ENCODE measurements at regions not wholly inside any gene's neighbourhood (a gene's known extent, or its start where the extent isn't known, plus 50 kb on each side); places are given as distances from the start of the nearest gene placed in this dataset.

- H3K4me3 ChIP-seq (ENCODE audit: low read depth, low read length): no peak overlapping the region
- DNase-seq (ENCODE audit: low read depth): no peak
- no peak for TF ChIP-seq CTCF (IDR thresholded peaks at IDR 0.05; ENCODE audit: insufficient read depth, low read length)
These were observed 443.1 kb upstream of the RGS17 start for GRCh38 chr6:153574231-153574630.

DNA sequence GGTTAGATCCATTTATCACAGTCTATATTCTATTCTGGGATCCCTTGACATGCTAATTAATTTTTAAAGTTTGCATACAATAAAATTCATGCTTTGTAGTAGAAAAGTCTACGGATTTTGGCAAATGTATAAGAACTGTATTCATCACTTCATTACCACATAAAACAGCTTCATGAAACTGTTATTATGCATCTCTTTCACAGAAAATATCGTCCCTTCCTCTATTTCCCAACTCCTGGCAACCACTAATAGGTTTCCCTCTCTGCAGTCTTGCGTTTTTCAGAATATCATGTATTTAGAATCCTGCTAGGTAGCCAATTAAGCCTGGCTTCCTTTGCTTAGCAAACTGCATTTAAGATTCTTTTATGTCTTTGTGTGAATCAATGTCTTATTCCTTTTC, 441.3 kb upstream of the RGS17 start:
- DNase-seq (ENCODE audit: low read depth): no peak
- no peak overlapping the region for H3K4me3 ChIP-seq (ENCODE audit: low read depth, low read length)
- no peak for TF ChIP-seq CTCF (IDR thresholded peaks at IDR 0.05; ENCODE audit: insufficient read depth, low read length)

DNA sequence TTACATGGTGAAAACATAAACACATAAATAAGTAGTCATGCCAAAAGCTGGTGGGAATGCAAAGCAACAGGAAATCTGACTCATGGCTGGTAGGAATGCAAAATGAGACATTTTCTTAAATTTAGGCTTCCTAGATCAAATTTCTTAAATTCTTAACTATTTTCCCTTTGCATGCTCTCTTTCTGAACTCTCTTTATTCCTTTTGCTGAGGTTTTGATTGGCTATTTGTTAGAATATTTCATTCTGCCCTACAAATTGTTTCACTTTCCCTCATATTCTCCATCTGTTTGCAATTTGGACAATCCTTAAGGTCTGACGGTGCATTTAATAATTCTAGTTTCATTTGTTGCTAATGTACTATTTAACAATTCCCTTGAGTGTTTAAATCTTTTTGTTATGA, 437.5 kb upstream of the RGS17 start:
- peak; percentile 15 for DNase-seq (ENCODE audit: low read depth)
- no peak for TF ChIP-seq CTCF (IDR thresholded peaks at IDR 0.05; ENCODE audit: insufficient read depth, low read length)
- no peak overlapping the region for H3K4me3 ChIP-seq (ENCODE audit: low read depth, low read length)

DNA sequence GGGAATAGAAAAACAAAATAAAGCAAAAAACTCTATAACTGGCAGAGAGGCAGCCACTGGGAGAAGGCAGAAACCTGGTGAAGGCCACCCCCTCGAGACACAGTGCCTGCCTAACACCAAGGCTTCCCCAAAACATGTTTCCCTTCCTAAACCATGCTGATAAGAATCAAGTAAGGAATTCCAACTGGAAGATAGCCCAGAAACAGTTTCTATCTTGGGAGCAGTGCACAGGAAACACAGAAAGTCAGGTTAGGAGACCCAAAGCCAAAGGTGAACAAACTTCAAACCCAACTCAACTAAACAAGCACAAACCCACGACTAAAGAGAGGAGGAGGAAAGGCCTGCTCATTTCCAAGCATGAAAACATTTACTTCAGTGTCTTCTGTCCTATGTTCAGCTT, 433.7 kb upstream of the RGS17 start:
- H3K4me3 ChIP-seq (ENCODE audit: low read depth, low read length): no peak overlapping the region
- peak; percentile 0 for DNase-seq (ENCODE audit: low read depth)
- TF ChIP-seq CTCF (IDR thresholded peaks at IDR 0.05; ENCODE audit: insufficient read depth, low read length): no peak

DNA sequence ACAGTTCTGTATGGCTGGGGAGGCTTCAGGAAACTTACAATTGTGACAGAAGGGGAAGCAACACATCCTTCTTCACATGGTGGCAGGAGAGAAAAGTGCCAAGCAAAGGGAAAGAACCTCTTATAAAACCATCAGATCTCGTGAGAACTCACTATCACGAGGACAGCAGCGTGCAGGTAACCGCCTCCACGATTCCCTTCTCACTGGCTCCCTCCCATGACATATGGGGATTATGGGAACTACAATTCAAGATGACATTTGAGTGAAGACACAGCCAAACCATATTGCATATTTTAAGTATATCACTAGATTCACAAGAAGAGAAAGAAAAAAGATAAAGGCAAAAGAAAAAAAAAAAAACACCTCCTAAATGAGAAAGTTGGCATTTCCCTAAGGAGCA, 431.9 kb upstream of the RGS17 start:
- TF ChIP-seq CTCF (IDR thresholded peaks at IDR 0.05; ENCODE audit: insufficient read depth, low read length): no peak
- H3K4me3 ChIP-seq (ENCODE audit: low read depth, low read length): no peak overlapping the region
- DNase-seq (ENCODE audit: low read depth): no peak

DNA sequence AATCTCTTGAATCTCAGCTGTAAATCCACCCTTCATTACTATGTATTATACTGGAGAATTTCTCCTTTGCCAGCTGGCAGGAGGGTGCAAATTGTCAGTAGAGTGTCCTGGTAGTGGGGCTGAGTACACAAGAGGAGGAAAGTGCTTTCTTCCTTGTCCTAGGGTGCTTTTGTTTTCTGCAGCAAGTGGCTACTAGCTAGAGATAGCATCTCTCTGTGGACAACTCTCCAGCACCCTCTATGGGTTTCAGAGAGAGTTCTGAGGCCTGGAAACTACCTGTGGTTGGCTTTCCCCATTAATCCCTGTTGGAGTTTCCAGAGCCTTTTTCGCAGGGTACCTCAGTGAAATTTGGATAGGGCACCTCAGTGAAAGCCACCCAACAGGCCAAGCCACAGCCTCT, 422.5 kb upstream of the RGS17 start:
- H3K4me3 ChIP-seq (ENCODE audit: low read depth, low read length): no peak overlapping the region
- no peak for TF ChIP-seq CTCF (IDR thresholded peaks at IDR 0.05; ENCODE audit: insufficient read depth, low read length)
- peak; percentile 0 for DNase-seq (ENCODE audit: low read depth)

DNA sequence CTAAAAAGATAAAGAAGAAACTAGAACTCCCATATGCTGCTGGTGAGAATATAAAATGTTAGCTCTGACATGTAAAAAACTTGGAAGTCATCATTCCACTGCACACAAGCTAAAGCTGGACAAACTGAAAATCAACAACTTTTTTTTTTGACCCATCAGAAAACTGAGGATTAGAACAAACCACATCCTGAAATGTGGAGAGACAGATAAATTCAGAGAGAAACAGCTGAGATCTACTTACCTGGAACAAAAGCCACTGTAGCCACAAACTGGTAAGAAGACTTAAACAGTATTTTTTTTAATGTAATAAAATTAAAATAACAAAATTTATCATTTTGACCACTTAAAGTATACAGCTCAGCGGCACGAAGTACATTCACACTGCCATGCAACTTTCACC, 408.5 kb upstream of the RGS17 start:
- TF ChIP-seq CTCF (IDR thresholded peaks at IDR 0.05; ENCODE audit: insufficient read depth, low read length): no peak
- no peak overlapping the region for H3K4me3 ChIP-seq (ENCODE audit: low read depth, low read length)
- DNase-seq (ENCODE audit: low read depth): no peak
